Hepatocyte (in vitro differentiated cells): ENCODE measurements at regions not wholly inside any gene's neighbourhood (a gene's known extent, or its start where the extent isn't known, plus 50 kb on each side); places are given as distances from the start of the nearest gene placed in this dataset.

Source experiments
- DNase-seq: peaks from one replicate; pipeline ENCODE4 v3.0.0-alpha.2; 2016; ENCODE audit warnings: low spot score
- H2AFZ ChIP-seq: fragments of 200-600 bp; sonication (generic); 2 replicates; pipeline ENCODE4 v1.6.0; 2016; ENCODE audit warnings: antibody characterized with exemption, mild to moderate bottlenecking
- H3K27ac ChIP-seq: fragments of 200-600 bp; sonication (generic); 2 replicates; pipeline ENCODE4 v1.5.1; 2016; ENCODE audit warnings: mild to moderate bottlenecking
- H3K27me3 ChIP-seq: fragments of 200-600 bp; sonication (generic); 2 replicates; pipeline ENCODE4 v1.6.1; 2016
- H3K36me3 ChIP-seq: fragments of 200-600 bp; sonication (generic); replicated peaks from 2 replicates; pipeline ENCODE4 v1.5.1; 2016; ENCODE audit warnings: low read depth; ENCODE audit not compliant: insufficient read depth
- H3K4me1 ChIP-seq: fragments of 200-600 bp; sonication (generic); 2 replicates; pipeline ENCODE4 v1.5.1; 2016; ENCODE audit warnings: mild to moderate bottlenecking, moderate library complexity; ENCODE audit not compliant: insufficient read depth
- H3K4me2 ChIP-seq: fragments of 200-600 bp; sonication (generic); 2 replicates; pipeline ENCODE4 v1.6.0; 2016
- H3K4me3 ChIP-seq: fragments of 200-600 bp; sonication (generic); 2 replicates; pipeline ENCODE4 v1.5.1; 2016; ENCODE audit warnings: mild to moderate bottlenecking
- H3K79me2 ChIP-seq: fragments of 200-600 bp; sonication (generic); 2 replicates; pipeline ENCODE4 v1.6.0; 2017; ENCODE audit warnings: mild to moderate bottlenecking
- H3K9me2 ChIP-seq: fragments of 200-600 bp; sonication (generic); replicated peaks from 2 replicates; pipeline ENCODE4 v1.6.0; 2017; ENCODE audit warnings: mild to moderate bottlenecking; ENCODE audit not compliant: insufficient read depth
- H3K9me3 ChIP-seq: fragments of 200-600 bp; sonication (generic); 2 replicates; pipeline ENCODE4 v1.5.1; 2016; ENCODE audit warnings: low read depth, mild to moderate bottlenecking
- H4K20me1 ChIP-seq: fragments of 200-600 bp; sonication (generic); 2 replicates; pipeline ENCODE4 v1.6.0; 2016; ENCODE audit warnings: mild to moderate bottlenecking; ENCODE audit not compliant: insufficient read depth, poor library complexity, severe bottlenecking
- CTCF ChIP-seq: fragments of 200-600 bp; sonication (generic); IDR thresholded peaks from 2 replicates; pipeline ENCODE4 v1.5.1; 2016; ENCODE audit warnings: antibody characterized with exemption, mild to moderate bottlenecking; ENCODE audit not compliant: poor library complexity
- EZH2 ChIP-seq: fragments of 200-600 bp; sonication (generic); IDR thresholded peaks from 2 replicates; pipeline ENCODE4 v1.6.1; 2016; ENCODE audit warnings: antibody characterized with exemption, mild to moderate bottlenecking, borderline replicate concordance
- EZH2phosphoT487 ChIP-seq: fragments of 200-600 bp; sonication (generic); IDR thresholded peaks from one replicate; pipeline ENCODE4 v1.6.1; 2018; ENCODE audit warnings: antibody characterized with exemption, mild to moderate bottlenecking, low read depth, moderate library complexity; ENCODE audit not compliant: unreplicated experiment, severe bottlenecking
- WGBS: methylation state at CpG from one replicate; pipeline ENCODE4 v1.1.6; 2016; ENCODE audit warnings: low lambda C conversion rate; ENCODE audit errors: missing lambda C conversion rate; 5-methylcytosine and 5-hydroxymethylcytosine counted together

- Histone ChIP-seq H3K4me2 (no peak overlapping the region), H3K9me2 (no peaks in the 10 kb centered on the region), H2AFZ (no peak overlapping the region), H3K4me1 (peaks cover 26% of the 10 kb centered on the region), H3K9me3 (no peaks in the 10 kb centered on the region), H4K20me1 (no peaks in the 10 kb centered on the region), H3K36me3 (no peaks in the 10 kb centered on the region), H3K4me3 (no peak overlapping the region), H3K27me3 (no peaks in the 10 kb centered on the region), H3K27ac (peak overlapping the region; percentile 87), H3K79me2 (no peaks in the 10 kb centered on the region)
- 55% methylated on average over 5 of the region's 5 CpGs for whole genome bisulfite sequencing
- TF ChIP-seq EZH2 (no peak), CTCF (no peak), EZH2phosphoT487 (no peak)
- DNase-seq = peak; percentile 37
Observed at GRCh38 chr2:109067631-109068125, 61.3 kb upstream of the SH3RF3 start.

- no peak for DNase-seq
- H3K4me3 ChIP-seq = no peak overlapping the region
- no peaks in the 10 kb centered on the region for H3K79me2 ChIP-seq
- H3K9me3 ChIP-seq = no peaks in the 10 kb centered on the region
- H3K36me3 ChIP-seq = no peaks in the 10 kb centered on the region
- 84% methylated on average over 19 of the region's 19 CpGs for WGBS
- no peaks in the 10 kb centered on the region for H3K27me3 ChIP-seq
- no peak for TF ChIP-seq EZH2
- no peak for TF ChIP-seq EZH2phosphoT487
- no peak for TF ChIP-seq CTCF
- H3K4me2 ChIP-seq = no peak overlapping the region
- H4K20me1 ChIP-seq = no peaks in the 10 kb centered on the region
- H3K27ac ChIP-seq = peak overlapping the region; percentile 87
- H2AFZ ChIP-seq = no peak overlapping the region
- H3K4me1 ChIP-seq = peaks cover 30% of the 10 kb centered on the region
- no peaks in the 10 kb centered on the region for H3K9me2 ChIP-seq
Observed at GRCh38 chr2:109066917-109067597, 61.9 kb upstream of the SH3RF3 start.

- Histone ChIP-seq H3K9me2 (no peaks in the 10 kb centered on the region), H2AFZ (no peak overlapping the region), H3K9me3 (no peaks in the 10 kb centered on the region), H3K4me3 (no peak overlapping the region), H4K20me1 (no peaks in the 10 kb centered on the region), H3K27me3 (no peaks in the 10 kb centered on the region), H3K36me3 (no peaks in the 10 kb centered on the region), H3K79me2 (no peaks in the 10 kb centered on the region), H3K4me2 (no peak overlapping the region), H3K27ac (peak overlapping the region; percentile 87), H3K4me1 (peaks cover 30% of the 10 kb centered on the region)
- DNase-seq = no peak
- 94% methylated on average over 7 of the region's 7 CpGs for WGBS
- TF ChIP-seq CTCF = no peak
- TF ChIP-seq EZH2 = no peak
- no peak for TF ChIP-seq EZH2phosphoT487
Observed at GRCh38 chr2:109066501-109066900, 62.5 kb upstream of the SH3RF3 start.
